HEK293T (cell line): ENCODE measurements at regions not wholly inside any gene's neighbourhood (a gene's known extent, or its start where the extent isn't known, plus 50 kb on each side); places are given as distances from the start of the nearest gene placed in this dataset.

Experiments
- CTCF ChIA-PET: fragments of 350-600 bp; formaldehyde crosslinking; extraction: SDS; loops from one replicate; lab custom pipeline; 2021; ENCODE audit warnings: antibody characterized with exemption, inconsistent platforms; lab: Yijun Ruan, JAX
- POLR2A ChIA-PET: fragments of 350-600 bp; formaldehyde crosslinking; extraction: SDS; loops from one replicate; lab custom pipeline; 2020; ENCODE audit warnings: antibody characterized with exemption, inconsistent platforms; lab: Yijun Ruan, JAX
- DNase-seq: peaks from one replicate; pipeline ENCODE4 v3.0.0; 2012; ENCODE audit warnings: mixed read lengths; ENCODE audit errors: extremely low spot score
- ARNT ChIP-seq: fragments of 450-650 bp; IDR thresholded peaks from 2 replicates; pipeline ENCODE4 v1.6.1; 2017; ENCODE audit warnings: mild to moderate bottlenecking
- BHLHE40 ChIP-seq: fragments of 450-650 bp; IDR thresholded peaks from 2 replicates; pipeline ENCODE4 v1.6.1; 2016; ENCODE audit warnings: mild to moderate bottlenecking, moderate library complexity, borderline replicate concordance
- CTBP1 ChIP-seq: fragments of 450-650 bp; IDR thresholded peaks from 2 replicates; pipeline ENCODE4 v1.6.1; 2016; ENCODE audit warnings: borderline replicate concordance
- ELF4 ChIP-seq: fragments of 450-650 bp; IDR thresholded peaks from 2 replicates; pipeline ENCODE4 v1.6.1; 2017; ENCODE audit warnings: antibody characterized with exemption
- FOXA1 ChIP-seq: fragments of 450-650 bp; IDR thresholded peaks from 2 replicates; pipeline ENCODE4 v1.6.1; 2016; ENCODE audit warnings: mild to moderate bottlenecking
- FOXK2 ChIP-seq: fragments of 450-650 bp; IDR thresholded peaks from 2 replicates; pipeline ENCODE4 v1.6.1; 2016; ENCODE audit warnings: mild to moderate bottlenecking
- FOXM1 ChIP-seq: fragments of 450-650 bp; IDR thresholded peaks from 2 replicates; pipeline ENCODE4 v1.6.1; 2017; ENCODE audit warnings: mild to moderate bottlenecking, borderline replicate concordance
- HDGF ChIP-seq: fragments of 450-650 bp; IDR thresholded peaks from 2 replicates; pipeline ENCODE4 v1.6.1; 2017; ENCODE audit warnings: antibody characterized with exemption, borderline replicate concordance
- L3MBTL2 ChIP-seq: fragments of 450-650 bp; conservative IDR thresholded peaks from 2 replicates; pipeline ENCODE4 v1.6.1; 2016; ENCODE audit warnings: mild to moderate bottlenecking
- LEF1 ChIP-seq: fragments of 450-650 bp; IDR thresholded peaks from 2 replicates; pipeline ENCODE4 v1.6.1; 2017; ENCODE audit warnings: mild to moderate bottlenecking, borderline replicate concordance
- NFRKB ChIP-seq: fragments of 450-650 bp; IDR thresholded peaks from 2 replicates; pipeline ENCODE4 v1.6.1; 2016; ENCODE audit warnings: mild to moderate bottlenecking, moderate library complexity
- PKNOX1 ChIP-seq: fragments of 450-650 bp; IDR thresholded peaks from 2 replicates; pipeline ENCODE4 v1.6.1; 2016
- SP1 ChIP-seq: fragments of 450-650 bp; IDR thresholded peaks from 2 replicates; pipeline ENCODE4 v1.6.1; 2017
- SUZ12 ChIP-seq: fragments of 450-650 bp; IDR thresholded peaks from 2 replicates; pipeline ENCODE4 v1.6.1; 2016; ENCODE audit warnings: mild to moderate bottlenecking
- TARDBP ChIP-seq: fragments of 450-650 bp; IDR thresholded peaks from 2 replicates; pipeline ENCODE4 v1.6.1; 2016
- ZNF384 ChIP-seq: fragments of 450-650 bp; IDR thresholded peaks from 2 replicates; pipeline ENCODE4 v1.6.1; 2016

DNA sequence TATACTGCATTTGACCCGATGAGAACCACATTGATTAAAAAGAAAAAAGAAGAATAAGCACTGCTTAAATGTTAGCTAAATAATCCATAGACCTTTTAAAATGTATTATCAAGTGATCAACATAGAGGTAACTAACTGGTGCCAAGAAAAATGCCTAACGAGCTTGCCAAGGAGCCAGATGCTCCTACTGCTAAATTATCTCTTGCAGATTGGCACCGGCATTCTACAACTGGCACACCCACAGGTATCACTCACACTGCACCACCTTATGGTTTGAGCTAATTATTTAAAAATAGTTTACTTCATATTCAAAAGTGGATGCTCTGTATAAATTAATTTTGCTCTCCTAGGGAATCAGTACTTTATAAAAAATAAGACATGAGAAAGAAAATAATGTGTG, 341.6 kb upstream of the CDH7 start:
- ChIA-PET CTCF (no interaction called here), POLR2A (no interaction called here)
- DNase-seq, result no peak
- TF ChIP-seq L3MBTL2, result no peak
- TF ChIP-seq LEF1, result no peak
- no peak for TF ChIP-seq BHLHE40
- TF ChIP-seq NFRKB, result no peak
- TF ChIP-seq FOXM1, result no peak
- no peak for TF ChIP-seq SP1
- no peak for TF ChIP-seq CTBP1
- no peak for TF ChIP-seq ZNF384
- no peak for TF ChIP-seq SUZ12
- no peak for TF ChIP-seq FOXA1
- TF ChIP-seq FOXK2, result no peak
- TF ChIP-seq ELF4, result no peak
- no peak for TF ChIP-seq TARDBP

DNA sequence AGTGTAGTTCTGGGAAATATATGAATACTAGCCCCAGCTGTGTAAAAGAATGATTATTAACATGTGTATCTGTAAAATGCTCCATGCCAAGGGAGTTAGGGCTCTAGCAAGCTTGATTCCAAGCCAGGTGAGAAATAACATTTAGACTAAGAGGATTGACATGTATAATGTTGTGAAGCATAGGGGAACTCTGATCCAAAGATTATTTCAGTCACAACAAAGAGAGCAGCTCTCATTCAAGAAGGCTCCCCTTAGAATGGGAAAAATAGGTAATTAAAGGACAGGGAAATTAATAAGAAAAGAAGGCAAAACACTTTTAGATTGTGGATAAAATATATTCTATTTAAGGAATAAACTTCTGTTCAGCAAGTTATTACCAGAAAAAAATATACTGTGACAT, 347.3 kb upstream of the CDH7 start:
- TF ChIP-seq ARNT (no peak), HDGF (no peak), TARDBP (no peak), FOXM1 (no peak), BHLHE40 (no peak), PKNOX1 (no peak), FOXA1 (no peak), SUZ12 (no peak), L3MBTL2 (no peak), FOXK2 (no peak), ELF4 (no peak), ZNF384 (no peak)
- no peak for DNase-seq
- POLR2A ChIA-PET, result no interaction called here
- CTCF ChIA-PET, result no interaction called here

GRCh38 chr18:65399091-65399490, 351.7 kb upstream of the CDH7 start:
- DNase-seq, result no peak
- POLR2A ChIA-PET, result no interaction called here
- CTCF ChIA-PET, result no interaction called here
- TF ChIP-seq FOXM1, result no peak
- no peak for TF ChIP-seq LEF1
- TF ChIP-seq FOXA1, result no peak
- no peak for TF ChIP-seq SP1
- TF ChIP-seq PKNOX1, result no peak
- TF ChIP-seq FOXK2, result no peak
- no peak for TF ChIP-seq L3MBTL2
- TF ChIP-seq ELF4, result no peak
- no peak for TF ChIP-seq CTBP1
- no peak for TF ChIP-seq ARNT
- TF ChIP-seq ZNF384, result no peak
- no peak for TF ChIP-seq SUZ12
- no peak for TF ChIP-seq NFRKB
- no peak for TF ChIP-seq BHLHE40

DNA sequence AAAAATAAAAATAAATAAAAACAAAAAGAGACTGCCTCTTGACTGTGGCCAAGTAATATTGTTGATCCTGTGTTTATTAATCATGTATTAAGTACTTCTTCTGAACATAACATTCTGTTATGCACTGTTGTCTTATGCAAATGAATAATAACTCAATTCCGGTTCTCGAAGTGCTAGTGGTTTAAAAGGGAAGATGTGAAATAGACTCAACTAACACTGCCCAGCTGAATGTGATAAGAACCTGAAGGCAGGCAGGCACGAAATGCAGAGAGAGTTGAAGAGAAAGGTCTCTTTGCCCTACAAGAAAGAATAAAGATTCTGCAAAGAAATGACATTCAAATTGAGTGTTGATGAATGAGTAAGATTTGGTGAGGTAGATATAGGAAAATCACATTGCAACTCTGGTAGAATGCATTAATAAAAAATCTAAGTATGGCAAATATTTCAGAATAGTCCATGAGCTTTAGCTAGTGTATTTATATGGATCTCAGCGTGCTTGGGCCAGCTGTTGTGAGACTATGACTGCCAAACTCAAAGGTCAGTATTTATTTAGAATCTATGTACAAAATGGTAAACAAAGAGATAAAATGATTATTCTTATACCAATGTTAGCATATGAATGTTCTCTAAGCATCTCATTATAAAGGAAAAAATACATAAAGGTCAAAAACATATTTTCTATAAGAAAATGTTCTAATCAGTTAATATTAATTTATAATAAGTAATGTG, 352.3 kb upstream of the CDH7 start:
- POLR2A ChIA-PET, result no interaction called here
- CTCF ChIA-PET, result no interaction called here
- no peak for TF ChIP-seq CTBP1
- TF ChIP-seq L3MBTL2, result no peak
- TF ChIP-seq NFRKB, result no peak
- TF ChIP-seq ELF4, result no peak
- TF ChIP-seq FOXM1, result no peak
- no peak for TF ChIP-seq ARNT
- no peak for TF ChIP-seq PKNOX1
- no peak for TF ChIP-seq FOXA1
- TF ChIP-seq FOXK2, result no peak
- TF ChIP-seq BHLHE40, result no peak
- TF ChIP-seq ZNF384, result no peak
- TF ChIP-seq HDGF, result no peak
- TF ChIP-seq TARDBP, result no peak
- no peak for TF ChIP-seq SUZ12
- no peak for TF ChIP-seq SP1
- DNase-seq, result no peak

DNA sequence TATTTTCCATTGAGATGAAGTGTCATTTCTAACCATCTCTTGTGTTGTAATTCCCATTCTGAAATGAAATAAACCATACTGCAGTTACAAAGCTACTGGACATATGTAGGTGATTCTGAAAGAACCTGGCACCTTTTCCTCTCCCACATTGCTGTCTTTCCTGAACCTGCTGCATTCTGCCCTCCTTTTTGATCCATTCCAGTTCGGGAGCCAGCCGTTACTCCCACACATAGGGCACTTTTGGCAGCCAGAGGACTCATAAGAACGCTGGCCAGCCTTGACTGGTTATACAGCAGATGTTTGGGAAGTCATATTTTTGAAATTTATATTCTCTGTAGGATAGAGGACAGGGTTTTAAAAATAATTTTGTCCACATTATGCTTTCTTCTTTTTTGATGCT, 369.8 kb upstream of the CDH7 start:
- no peak for DNase-seq
- TF ChIP-seq L3MBTL2 (no peak), NFRKB (no peak), SUZ12 (no peak), HDGF (no peak), LEF1 (no peak), ZNF384 (no peak), ELF4 (no peak), ARNT (no peak), FOXA1 (no peak), FOXM1 (no peak), TARDBP (no peak), SP1 (no peak), CTBP1 (no peak), PKNOX1 (no peak), FOXK2 (no peak), BHLHE40 (no peak)
- ChIA-PET POLR2A (no interaction called here), CTCF (no interaction called here)
